Kidney tubule cell (primary cell): ENCODE measurements at regions not wholly inside any gene's neighbourhood (a gene's known extent, or its start where the extent isn't known, plus 50 kb on each side); places are given as distances from the start of the nearest gene placed in this dataset.

Source experiments
- DNase-seq: peaks from one replicate; pipeline ENCODE4 v3.0.0-alpha.2; 2018; ENCODE audit warnings: low spot score

GRCh38 chr1:219271818-219272535 is 98.3 kb downstream of the LYPLAL1 start:
- peak; percentile 40 for DNase-seq

GRCh38 chr1:219269171-219269570 is 95.5 kb downstream of the LYPLAL1 start:
- peak; percentile 32 for DNase-seq

GRCh38 chr1:219266524-219266923 is 92.8 kb downstream of the LYPLAL1 start:
- DNase-seq = no peak

- DNase-seq = no peak
Measured at GRCh38 chr1:219265026-219265515, 91.4 kb downstream of the LYPLAL1 start.

GRCh38 chr1:219264561-219264960 is 90.9 kb downstream of the LYPLAL1 start:
- DNase-seq = no peak
